Sigmoid colon (tissue), 6 donors: ENCODE measurements at regions not wholly inside any gene's neighbourhood (a gene's known extent, or its start where the extent isn't known, plus 50 kb on each side); places are given as distances from the start of the nearest gene placed in this dataset.
A peak's percentile ranks its signal among the peaks of the same experiment; 100 is the strongest.

Source experiments
- DNase-seq: peaks from one replicate; pipeline ENCODE4 v3.0.0-alpha.2; 2019
- H3K27ac ChIP-seq, 4 donors: fragments of 200-600 bp; sonication (generic); one replicate each; pipeline ENCODE4 v1.5.1; 2016 to 2019; ENCODE audit warnings: mild to moderate bottlenecking in 1 of 4
- H3K27me3 ChIP-seq, 3 donors: fragments of 200-600 bp; sonication (generic); one replicate each; pipeline ENCODE4 v1.5.1; 2019; ENCODE audit warnings: mild to moderate bottlenecking in 1 of 3
- H3K36me3 ChIP-seq, 4 donors: fragments of 200-600 bp; sonication (generic); one replicate each; pipeline ENCODE4 v1.5.1; 2016 to 2019
- H3K4me1 ChIP-seq, 4 donors: fragments of 200-600 bp; sonication (generic); one replicate each; pipeline ENCODE4 v1.5.1; 2017 to 2019
- H3K4me3 ChIP-seq, 4 donors: fragments of 200-600 bp; sonication (generic); one replicate each; pipeline ENCODE4 v1.5.1; 2017 to 2019; ENCODE audit warnings: mild to moderate bottlenecking in 2 of 4, moderate library complexity in 1 of 4
- H3K9me3 ChIP-seq, 4 donors: fragments of 200-600 bp in 3 of 4; sonication (generic) in 3 of 4; one replicate each; pipeline versions ENCODE4 v1.5.1 to v1.6.1; 2013 to 2019
- EP300 ChIP-seq, 4 donors: sonication (generic); formaldehyde crosslinking; IDR thresholded peaks; one replicate each; pipeline ENCODE4 v1.6.1; 2017; ENCODE audit warnings: antibody characterized with exemption in 4 of 4
- POLR2A ChIP-seq, 2 donors: fragments of 450-650 bp; IDR thresholded peaks; one replicate each; pipeline ENCODE4 v1.6.1; 2016; ENCODE audit warnings: antibody characterized with exemption in 2 of 2, mild to moderate bottlenecking in 2 of 2, moderate library complexity in 2 of 2
- POLR2AphosphoS5 ChIP-seq, 4 donors: sonication (generic); formaldehyde crosslinking; IDR thresholded peaks; one replicate each; pipeline ENCODE4 v1.6.1; 2017; ENCODE audit warnings: antibody characterized with exemption in 4 of 4
- WGBS, 2 donors: extraction: QIAGEN DNeasy Blood & Tissue Kit; methylation state at CpG; one replicate each; pipeline ENCODE4 v1.1.7; 2013; 5-methylcytosine and 5-hydroxymethylcytosine counted together
- intact Hi-C: fragments of 100-400 bp; cut with DNase I; formaldehyde crosslinking; loops from one replicate; pipeline ENCODE4 v1.15.1; 2023
- TF ChIP-seq, protein P1 (sequence below), 4 experiments: fragments of 450-650 bp in 3 of 4; fragments of 200-600 bp in 1 of 4; IDR thresholded peaks; one replicate each; pipeline ENCODE4 v1.5.1; 2016 to 2019; ENCODE audit warnings: antibody characterized with exemption in 4 of 4, mild to moderate bottlenecking in 3 of 4, moderate library complexity in 2 of 4
- donor health status: healthy with polysubstance abuse.
- donor health status: healthy.

DNA sequence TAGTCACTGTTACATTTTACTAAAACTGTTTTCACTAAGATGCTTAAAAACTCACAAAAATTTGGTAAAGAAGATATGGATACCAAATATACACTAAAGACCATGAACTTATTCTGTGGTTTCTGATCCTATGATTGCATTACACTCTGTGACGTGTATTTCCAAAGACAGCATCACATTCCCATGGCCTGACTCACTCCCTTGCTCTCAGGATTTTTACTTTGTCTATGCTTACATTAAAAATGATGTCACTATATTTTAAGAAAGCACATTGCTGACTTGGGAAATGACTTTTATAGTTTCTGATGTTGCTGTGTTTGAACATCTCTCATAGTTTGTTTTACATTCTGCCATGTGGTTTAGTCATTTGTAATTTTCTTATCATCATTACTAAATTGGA lies 327.9 kb upstream of the MAGEB18 start:
- Histone ChIP-seq H3K4me1 (no peaks in the 10 kb centered on the region), H3K27ac (no peak overlapping the region), H3K27me3 (no peaks in the 10 kb centered on the region), H3K9me3 (no peaks in the 10 kb centered on the region), H3K4me3 (no peak overlapping the region), H3K36me3 (no peaks in the 10 kb centered on the region)
- intact Hi-C loops, result no loop called here
- TF ChIP-seq EP300 (IDR thresholded peaks at IDR 0.05) (no peak), POLR2AphosphoS5 (IDR thresholded peaks at IDR 0.05) (peak in 1 of 4 donors; percentile 34), POLR2A (IDR thresholded peaks at IDR 0.05) (no peak)
- TF ChIP-seq, protein P1, sequence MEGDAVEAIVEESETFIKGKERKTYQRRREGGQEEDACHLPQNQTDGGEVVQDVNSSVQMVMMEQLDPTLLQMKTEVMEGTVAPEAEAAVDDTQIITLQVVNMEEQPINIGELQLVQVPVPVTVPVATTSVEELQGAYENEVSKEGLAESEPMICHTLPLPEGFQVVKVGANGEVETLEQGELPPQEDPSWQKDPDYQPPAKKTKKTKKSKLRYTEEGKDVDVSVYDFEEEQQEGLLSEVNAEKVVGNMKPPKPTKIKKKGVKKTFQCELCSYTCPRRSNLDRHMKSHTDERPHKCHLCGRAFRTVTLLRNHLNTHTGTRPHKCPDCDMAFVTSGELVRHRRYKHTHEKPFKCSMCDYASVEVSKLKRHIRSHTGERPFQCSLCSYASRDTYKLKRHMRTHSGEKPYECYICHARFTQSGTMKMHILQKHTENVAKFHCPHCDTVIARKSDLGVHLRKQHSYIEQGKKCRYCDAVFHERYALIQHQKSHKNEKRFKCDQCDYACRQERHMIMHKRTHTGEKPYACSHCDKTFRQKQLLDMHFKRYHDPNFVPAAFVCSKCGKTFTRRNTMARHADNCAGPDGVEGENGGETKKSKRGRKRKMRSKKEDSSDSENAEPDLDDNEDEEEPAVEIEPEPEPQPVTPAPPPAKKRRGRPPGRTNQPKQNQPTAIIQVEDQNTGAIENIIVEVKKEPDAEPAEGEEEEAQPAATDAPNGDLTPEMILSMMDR (IDR thresholded peaks at IDR 0.05), result no peak
- DNase-seq, result no peak
- WGBS, 2 donors, result 53 to 71% methylated on average over 1 of the region's 1 CpG

GRCh38 chrX:25819879-25820278 lies 318.3 kb upstream of the MAGEB18 start:
- no peak for DNase-seq
- no peak overlapping the region for H3K27ac ChIP-seq
- 70 to 72% methylated on average over 3 of the region's 3 CpGs for WGBS, 2 donors
- intact Hi-C loops, result no loop called here
- no peaks in the 10 kb centered on the region for H3K4me1 ChIP-seq
- H3K4me3 ChIP-seq, result no peak overlapping the region
- H3K36me3 ChIP-seq, result no peaks in the 10 kb centered on the region
- H3K9me3 ChIP-seq, result no peaks in the 10 kb centered on the region
- no peaks in the 10 kb centered on the region for H3K27me3 ChIP-seq
- TF ChIP-seq EP300 (IDR thresholded peaks at IDR 0.05) (no peak), POLR2AphosphoS5 (IDR thresholded peaks at IDR 0.05) (no peak), POLR2A (IDR thresholded peaks at IDR 0.05) (no peak)
- TF ChIP-seq, protein P1 (IDR thresholded peaks at IDR 0.05), result no peak

- 59 to 61% methylated on average over 3 of the region's 3 CpGs for WGBS, 2 donors
- Histone ChIP-seq H3K36me3 (no peaks in the 10 kb centered on the region), H3K27me3 (no peaks in the 10 kb centered on the region), H3K27ac (no peak overlapping the region), H3K4me3 (no peak overlapping the region), H3K4me1 (no peaks in the 10 kb centered on the region), H3K9me3 (no peaks in the 10 kb centered on the region)
- intact Hi-C loops, result no loop called here
- no peak for TF ChIP-seq POLR2A (IDR thresholded peaks at IDR 0.05)
- TF ChIP-seq, protein P1 (IDR thresholded peaks at IDR 0.05), result no peak
- no peak for TF ChIP-seq POLR2AphosphoS5 (IDR thresholded peaks at IDR 0.05)
- TF ChIP-seq EP300 (IDR thresholded peaks at IDR 0.05), result no peak
- DNase-seq, result no peak
Measured at GRCh38 chrX:25851141-25851540, 287.0 kb upstream of the MAGEB18 start.

GRCh38 chrX:25853002-25853479 lies 285.1 kb upstream of the MAGEB18 start:
- Histone ChIP-seq H3K27ac (no peak overlapping the region), H3K9me3 (no peaks in the 10 kb centered on the region), H3K27me3 (no peaks in the 10 kb centered on the region), H3K4me1 (no peaks in the 10 kb centered on the region), H3K4me3 (no peak overlapping the region), H3K36me3 (no peaks in the 10 kb centered on the region)
- intact Hi-C loops, result no loop called here
- WGBS, 2 donors, result 12 to 59% methylated on average over 3 of the region's 3 CpGs
- TF ChIP-seq EP300 (IDR thresholded peaks at IDR 0.05) (no peak), POLR2AphosphoS5 (IDR thresholded peaks at IDR 0.05) (no peak), POLR2A (IDR thresholded peaks at IDR 0.05) (no peak)
- TF ChIP-seq, protein P1 (IDR thresholded peaks at IDR 0.05), result no peak
- no peak for DNase-seq

GRCh38 chrX:25858273-25858880 lies 279.8 kb upstream of the MAGEB18 start:
- H3K27ac ChIP-seq, result no peak overlapping the region
- H3K36me3 ChIP-seq, result no peaks in the 10 kb centered on the region
- intact Hi-C loops, result no loop called here
- TF ChIP-seq POLR2AphosphoS5 (IDR thresholded peaks at IDR 0.05) (no peak), EP300 (IDR thresholded peaks at IDR 0.05) (no peak), POLR2A (IDR thresholded peaks at IDR 0.05) (no peak)
- TF ChIP-seq, protein P1 (IDR thresholded peaks at IDR 0.05), result no peak
- WGBS, 2 donors, result 63 to 73% methylated on average over 3 of the region's 3 CpGs
- DNase-seq, result no peak
- no peaks in the 10 kb centered on the region for H3K4me1 ChIP-seq
- no peaks in the 10 kb centered on the region for H3K27me3 ChIP-seq
- no peaks in the 10 kb centered on the region for H3K9me3 ChIP-seq
- H3K4me3 ChIP-seq, result no peak overlapping the region
